Colonic mucosa (tissue), 4 donors: ENCODE measurements at regions not wholly inside any gene's neighbourhood (a gene's known extent, or its start where the extent isn't known, plus 50 kb on each side); places are given as distances from the start of the nearest gene placed in this dataset.

ENCODE experiments used
- DNase-seq: peaks from one replicate; pipeline ENCODE4 v3.0.0-alpha.2; 2020
- H3K27ac ChIP-seq: fragments of 200-600 bp; one replicate; pipeline ENCODE4 v1.8.0; 2021
- H3K27me3 ChIP-seq: fragments of 200-600 bp; one replicate; pipeline ENCODE4 v1.8.0; 2021
- H3K36me3 ChIP-seq: fragments of 200-600 bp; one replicate; pipeline ENCODE4 v1.8.0; 2021
- H3K4me1 ChIP-seq: fragments of 200-600 bp; one replicate; pipeline ENCODE4 v1.8.0; 2021; ENCODE audit warnings: mild to moderate bottlenecking
- H3K4me3 ChIP-seq: fragments of 200-600 bp; one replicate; pipeline ENCODE4 v1.8.0; 2021
- H3K9ac ChIP-seq, 2 donors: one replicate each; pipeline ENCODE4 v1.7.0; 2013; ENCODE audit warnings: control low read depth in 2 of 2, low read depth in 2 of 2, low read length in 2 of 2
- H3K9me3 ChIP-seq: fragments of 200-600 bp; one replicate; pipeline ENCODE4 v1.8.0; 2021
- intact Hi-C: fragments of 100-400 bp; cut with DNase I; formaldehyde crosslinking; loops from one replicate; pipeline ENCODE4 v1.14.1; 2022
- TF ChIP-seq, protein P1 (sequence below): fragments of 200-600 bp; IDR thresholded peaks from one replicate; pipeline ENCODE4 v1.8.0; 2022; ENCODE audit warnings: antibody characterized with exemption, mild to moderate bottlenecking
- donor health status: healthy.
- donor health status: DM: no; HTN: no; CAD: no.
- donor health status: DM: no; HTN: no; CAD: no.

DNA sequence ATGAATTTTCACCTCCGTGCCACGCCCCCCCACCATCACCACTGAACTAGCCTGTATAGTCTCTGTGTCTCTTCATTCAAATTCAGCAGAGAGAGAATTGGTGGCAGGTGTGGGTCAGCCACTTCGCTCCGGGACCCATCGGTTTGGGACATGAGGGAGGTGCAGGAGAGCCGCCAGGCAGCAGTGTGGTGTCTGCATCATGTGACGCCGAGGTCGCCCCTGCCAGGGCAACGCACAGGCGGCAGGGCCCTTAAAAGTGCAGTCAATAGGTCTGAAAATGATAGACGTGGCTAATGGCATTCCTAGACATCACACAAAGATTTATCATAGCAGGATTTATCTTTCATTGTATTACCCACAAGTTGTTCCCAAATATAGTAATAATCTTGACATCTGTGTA lies 100.6 kb upstream of the RNF32 start:
- no peak for DNase-seq
- no peaks in the 10 kb centered on the region for H3K27me3 ChIP-seq
- intact Hi-C loops: no loop called here
- no peaks in the 10 kb centered on the region for H3K4me1 ChIP-seq
- no peak overlapping the region for H3K27ac ChIP-seq
- H3K9ac ChIP-seq: no peak overlapping the region
- H3K36me3 ChIP-seq: no peaks in the 10 kb centered on the region
- TF ChIP-seq, protein P1, sequence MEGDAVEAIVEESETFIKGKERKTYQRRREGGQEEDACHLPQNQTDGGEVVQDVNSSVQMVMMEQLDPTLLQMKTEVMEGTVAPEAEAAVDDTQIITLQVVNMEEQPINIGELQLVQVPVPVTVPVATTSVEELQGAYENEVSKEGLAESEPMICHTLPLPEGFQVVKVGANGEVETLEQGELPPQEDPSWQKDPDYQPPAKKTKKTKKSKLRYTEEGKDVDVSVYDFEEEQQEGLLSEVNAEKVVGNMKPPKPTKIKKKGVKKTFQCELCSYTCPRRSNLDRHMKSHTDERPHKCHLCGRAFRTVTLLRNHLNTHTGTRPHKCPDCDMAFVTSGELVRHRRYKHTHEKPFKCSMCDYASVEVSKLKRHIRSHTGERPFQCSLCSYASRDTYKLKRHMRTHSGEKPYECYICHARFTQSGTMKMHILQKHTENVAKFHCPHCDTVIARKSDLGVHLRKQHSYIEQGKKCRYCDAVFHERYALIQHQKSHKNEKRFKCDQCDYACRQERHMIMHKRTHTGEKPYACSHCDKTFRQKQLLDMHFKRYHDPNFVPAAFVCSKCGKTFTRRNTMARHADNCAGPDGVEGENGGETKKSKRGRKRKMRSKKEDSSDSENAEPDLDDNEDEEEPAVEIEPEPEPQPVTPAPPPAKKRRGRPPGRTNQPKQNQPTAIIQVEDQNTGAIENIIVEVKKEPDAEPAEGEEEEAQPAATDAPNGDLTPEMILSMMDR: no peak
- H3K9me3 ChIP-seq: no peaks in the 10 kb centered on the region
- no peak overlapping the region for H3K4me3 ChIP-seq

DNA sequence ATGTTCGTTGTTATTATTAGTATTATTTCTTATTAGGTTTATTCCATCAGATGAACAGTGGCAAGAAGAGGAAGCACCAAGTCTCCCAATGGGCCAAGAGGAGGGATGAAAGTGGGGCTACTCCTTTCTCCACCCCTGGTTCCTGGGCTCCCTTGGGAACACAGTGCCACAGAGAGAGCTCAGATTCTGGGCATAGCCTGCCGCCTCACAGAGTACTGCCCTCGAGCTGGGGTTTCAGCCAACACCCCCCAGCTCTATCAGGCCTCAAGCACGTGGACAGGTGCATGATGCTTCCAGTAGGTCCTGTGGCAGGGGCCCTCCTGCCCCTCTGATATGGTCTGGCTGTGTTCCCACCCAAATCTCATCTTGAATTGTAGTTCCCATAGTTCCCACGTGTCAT lies 103.6 kb upstream of the RNF32 start:
- intact Hi-C loops: no loop called here
- no peak overlapping the region for H3K27ac ChIP-seq
- H3K9me3 ChIP-seq: no peaks in the 10 kb centered on the region
- DNase-seq: no peak
- TF ChIP-seq, protein P1: no peak
- no peaks in the 10 kb centered on the region for H3K4me1 ChIP-seq
- H3K4me3 ChIP-seq: no peak overlapping the region
- no peaks in the 10 kb centered on the region for H3K27me3 ChIP-seq
- H3K9ac ChIP-seq: no peak overlapping the region
- no peaks in the 10 kb centered on the region for H3K36me3 ChIP-seq

DNA sequence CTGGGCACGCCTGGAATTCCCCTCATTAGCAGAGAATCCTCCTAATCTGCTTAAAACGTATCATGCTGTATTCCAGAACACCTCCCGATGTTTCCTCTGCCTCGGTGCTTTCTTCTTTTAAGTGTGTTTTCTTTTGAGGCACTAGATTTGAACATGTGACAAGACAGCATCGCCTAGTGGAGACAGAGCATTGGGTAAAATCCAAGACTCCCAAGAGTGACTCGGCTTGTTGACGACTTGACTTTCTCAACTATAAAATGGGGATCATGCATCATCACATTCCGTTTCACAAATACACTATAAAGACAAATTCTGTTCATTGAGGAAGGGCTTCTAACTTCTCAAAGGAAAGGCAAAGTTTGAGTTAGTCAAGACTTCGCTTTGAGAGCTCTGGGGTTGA lies 105.6 kb upstream of the RNF32 start:
- intact Hi-C loops: no loop called here
- Histone ChIP-seq H3K36me3 (no peaks in the 10 kb centered on the region), H3K4me1 (no peaks in the 10 kb centered on the region), H3K27me3 (no peaks in the 10 kb centered on the region), H3K4me3 (no peak overlapping the region), H3K9ac (no peak overlapping the region), H3K27ac (no peak overlapping the region), H3K9me3 (no peaks in the 10 kb centered on the region)
- DNase-seq: no peak
- TF ChIP-seq, protein P1: no peak

DNA sequence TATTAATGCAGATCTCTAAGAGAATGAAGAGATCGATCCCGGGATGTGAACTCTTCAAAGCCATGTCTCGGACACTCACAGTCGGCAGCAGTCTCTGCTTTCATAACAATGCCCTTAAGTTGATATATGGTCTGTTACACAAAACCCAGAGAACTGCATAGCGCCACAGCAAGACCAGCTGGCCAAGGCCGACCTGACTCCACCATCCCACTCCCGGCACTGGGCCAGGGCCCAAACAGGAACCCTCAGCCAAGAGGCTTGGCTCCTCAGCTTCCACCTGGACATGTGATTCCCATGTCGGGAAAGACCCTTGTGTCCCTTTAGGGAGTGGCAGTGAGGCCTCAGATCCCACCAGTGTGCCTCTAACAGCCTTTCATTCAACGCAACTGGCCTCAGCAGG lies 106.6 kb upstream of the RNF32 start:
- Histone ChIP-seq H3K27me3 (no peaks in the 10 kb centered on the region), H3K4me3 (no peak overlapping the region), H3K36me3 (no peaks in the 10 kb centered on the region), H3K9ac (no peak overlapping the region), H3K4me1 (no peaks in the 10 kb centered on the region), H3K27ac (no peak overlapping the region), H3K9me3 (no peaks in the 10 kb centered on the region)
- no peak for DNase-seq
- TF ChIP-seq, protein P1: no peak
- intact Hi-C loops: no loop called here

DNA sequence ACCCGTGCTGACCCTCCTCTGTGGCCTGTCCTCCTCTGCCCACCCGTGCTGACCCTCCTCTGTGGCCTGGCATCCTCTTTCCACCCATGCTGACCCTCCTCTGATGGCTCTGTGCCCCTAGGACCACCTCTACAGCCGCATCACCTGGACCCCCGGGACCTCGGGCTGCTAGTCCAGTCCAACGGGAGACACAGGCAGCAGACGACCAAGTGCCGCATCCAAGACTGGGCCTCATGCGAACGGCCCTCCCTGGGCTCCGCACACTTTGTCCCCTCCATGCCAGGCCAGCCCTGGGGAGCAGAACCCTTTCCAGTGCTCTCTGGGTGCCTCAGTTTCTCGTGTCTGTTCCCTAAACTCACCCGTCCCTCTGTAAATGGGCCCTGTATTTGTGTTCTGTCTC lies 107.2 kb upstream of the RNF32 start:
- no peaks in the 10 kb centered on the region for H3K36me3 ChIP-seq
- no peaks in the 10 kb centered on the region for H3K4me1 ChIP-seq
- intact Hi-C loops: no loop called here

More for the DNA sequence above, 107.2 kb upstream of the RNF32 start:
- Histone ChIP-seq H3K9ac (no peak overlapping the region), H3K27ac (no peak overlapping the region), H3K27me3 (no peaks in the 10 kb centered on the region), H3K9me3 (no peaks in the 10 kb centered on the region), H3K4me3 (no peak overlapping the region)
- TF ChIP-seq, protein P1: no peak
- no peak for DNase-seq
